CD4-positive, CD25-positive, alpha-beta regulatory T cell (primary cell): ENCODE measurements at regions not wholly inside any gene's neighbourhood (a gene's known extent, or its start where the extent isn't known, plus 50 kb on each side); places are given as distances from the start of the nearest gene placed in this dataset.
"Not testable (repeated sequence)": the region's sequence is repeated elsewhere in the genome, so short reads cannot be mapped to it uniquely, and the experiment has no call there.

Source experiments
- ATAC-seq, 2 donors: fragments of 150-1000 bp; cut with Tn5 transposase; one replicate each; pipeline ENCODE4 v1.10.0; 2021; ENCODE audit warnings: low read depth in 2 of 2, moderate number of reproducible peaks in 2 of 2, moderate library complexity in 1 of 2
- DNase-seq, 3 donors: peaks; one replicate each; pipeline versions ENCODE4 v3.0.0 to v3.0.0-alpha.2; 2012 to 2022; ENCODE audit warnings: mixed read lengths in 1 of 3
- H3K27ac ChIP-seq: one replicate; pipeline ENCODE4 v1.7.0; 2013; ENCODE audit warnings: mild to moderate bottlenecking, low read length; ENCODE audit not compliant: insufficient read depth, poor library complexity, severe bottlenecking
- H3K27me3 ChIP-seq: one replicate; pipeline ENCODE4 v1.7.0; 2013; ENCODE audit warnings: low read length; ENCODE audit not compliant: control insufficient read depth, insufficient read depth
- H3K36me3 ChIP-seq: one replicate; pipeline ENCODE4 v1.7.0; 2013; ENCODE audit warnings: mild to moderate bottlenecking, low read length, moderate library complexity; ENCODE audit not compliant: control insufficient read depth, insufficient read depth
- H3K4me1 ChIP-seq: 2 replicates; pipeline ENCODE4 v1.7.0; 2013; ENCODE audit warnings: mild to moderate bottlenecking, low read length; ENCODE audit not compliant: insufficient read depth, control insufficient read depth, poor library complexity, severe bottlenecking
- H3K4me3 ChIP-seq: one replicate; pipeline ENCODE4 v1.7.0; 2013; ENCODE audit warnings: low read depth, mild to moderate bottlenecking, low read length, moderate library complexity
- H3K9me3 ChIP-seq, 2 experiments: 1 replicate in 1 of 2; 2 replicates in 1 of 2; pipeline ENCODE4 v1.7.0; 2013; ENCODE audit warnings: low read length in 2 of 2, mild to moderate bottlenecking in 1 of 2, moderate library complexity in 1 of 2; ENCODE audit not compliant: control insufficient read depth in 2 of 2
- H3K27ac Mint-ChIP-seq, 3 donors: one replicate each; pipeline ENCODE4 v1.8.0; 2020 to 2022; ENCODE audit warnings: mild to moderate bottlenecking in 3 of 3, mixed read lengths in 3 of 3, moderate library complexity in 2 of 3
- H3K27me3 Mint-ChIP-seq: one replicate; pipeline ENCODE4 v1.8.0; 2022; ENCODE audit warnings: mild to moderate bottlenecking, mixed read lengths
- H3K36me3 Mint-ChIP-seq: one replicate; pipeline ENCODE4 v1.8.0; 2020; ENCODE audit warnings: mixed read lengths
- H3K4me1 Mint-ChIP-seq, 4 donors: one replicate each; pipeline ENCODE4 v1.8.0; 2020 to 2022; ENCODE audit warnings: mixed read lengths in 4 of 4, mild to moderate bottlenecking in 1 of 4
- H3K4me3 Mint-ChIP-seq, 4 donors: one replicate each; pipeline ENCODE4 v1.8.0; 2020 to 2022; ENCODE audit warnings: mild to moderate bottlenecking in 4 of 4, mixed read lengths in 4 of 4, moderate library complexity in 3 of 4
- H3K9me3 Mint-ChIP-seq, 7 donors: one replicate each; pipeline ENCODE4 v1.8.0; 2020 to 2022; ENCODE audit warnings: mixed read lengths in 7 of 7, mild to moderate bottlenecking in 3 of 7, moderate library complexity in 2 of 7

DNA sequence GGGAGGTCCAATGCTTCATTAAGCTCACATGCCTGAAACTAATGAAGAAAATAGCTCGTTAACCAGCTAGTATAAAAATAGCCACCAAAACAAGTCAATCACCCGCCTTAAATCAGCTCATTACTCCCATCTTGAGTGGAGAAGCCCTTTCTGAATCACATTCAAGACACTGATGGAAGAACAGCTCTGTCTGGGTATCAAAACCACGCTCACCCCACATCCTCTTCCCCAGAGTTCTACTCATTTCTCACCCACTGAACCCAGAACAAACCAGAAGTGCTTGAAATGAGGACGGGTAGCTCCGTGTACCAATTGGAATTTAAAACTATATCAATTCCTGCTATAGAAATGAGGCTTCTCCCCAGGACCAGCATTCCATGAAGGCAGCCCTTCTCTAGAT lies 120.8 kb upstream of the CCZ1B start:
- ATAC-seq, H3K27me3 ChIP-seq: not testable (repeated sequence)

GRCh38 chr7:6950231-6950630 lies 124.2 kb upstream of the CCZ1B start:
- H3K4me3 Mint-ChIP-seq, DNase-seq, H3K9me3 ChIP-seq, H3K27ac ChIP-seq, ATAC-seq, H3K9me3 Mint-ChIP-seq, H3K27me3 ChIP-seq, H3K36me3 Mint-ChIP-seq, H3K4me3 ChIP-seq, H3K4me1 Mint-ChIP-seq, H3K27ac Mint-ChIP-seq, H3K4me1 ChIP-seq, H3K36me3 ChIP-seq: not testable (repeated sequence)
- peaks cover 13% of the 10 kb centered on the region for H3K27me3 Mint-ChIP-seq

More for the DNA sequence above, 120.8 kb upstream of the CCZ1B start:
- H3K27ac Mint-ChIP-seq, DNase-seq, H3K9me3 ChIP-seq, H3K27ac ChIP-seq, H3K36me3 Mint-ChIP-seq, H3K4me1 ChIP-seq, H3K36me3 ChIP-seq, H3K4me3 Mint-ChIP-seq, H3K4me3 ChIP-seq, H3K4me1 Mint-ChIP-seq, H3K9me3 Mint-ChIP-seq: not testable (repeated sequence)
- H3K27me3 Mint-ChIP-seq: peaks cover 13% of the 10 kb centered on the region

DNA sequence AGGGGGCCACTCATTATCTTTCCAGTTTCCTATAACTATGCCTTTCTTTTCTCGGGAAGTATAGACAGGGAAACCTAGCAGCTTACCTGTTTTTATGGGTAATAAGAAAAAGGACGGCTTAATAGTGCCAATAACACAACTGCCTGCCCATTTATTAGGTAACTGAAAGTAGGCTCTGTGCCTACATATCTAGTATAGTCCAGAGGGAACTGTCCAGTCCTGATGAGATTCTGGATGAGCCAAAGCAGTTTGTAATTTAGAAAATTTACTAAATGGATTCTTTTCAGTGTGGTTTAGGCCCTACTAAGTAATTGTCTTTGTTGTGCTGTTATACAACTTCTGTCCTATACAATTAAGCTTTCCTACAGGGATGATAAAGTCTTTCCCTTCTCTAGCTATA lies 125.5 kb upstream of the CCZ1B start:
- H3K36me3 Mint-ChIP-seq, H3K9me3 Mint-ChIP-seq, H3K27me3 ChIP-seq, H3K4me1 Mint-ChIP-seq, H3K4me1 ChIP-seq, ATAC-seq, H3K27ac Mint-ChIP-seq, H3K4me3 ChIP-seq, DNase-seq, H3K4me3 Mint-ChIP-seq, H3K9me3 ChIP-seq, H3K36me3 ChIP-seq, H3K27ac ChIP-seq: not testable (repeated sequence)
- peaks cover 13% of the 10 kb centered on the region for H3K27me3 Mint-ChIP-seq

- not testable (repeated sequence) for H3K27me3 ChIP-seq, ATAC-seq, DNase-seq, H3K4me3 Mint-ChIP-seq, H3K4me1 ChIP-seq, H3K9me3 Mint-ChIP-seq, H3K36me3 ChIP-seq, H3K27ac Mint-ChIP-seq, H3K27ac ChIP-seq, H3K4me1 Mint-ChIP-seq, H3K9me3 ChIP-seq, H3K36me3 Mint-ChIP-seq, H3K4me3 ChIP-seq
- peaks cover 13% of the 10 kb centered on the region for H3K27me3 Mint-ChIP-seq
These were observed 127.2 kb upstream of the CCZ1B start for GRCh38 chr7:6953138-6953797.

GRCh38 chr7:6953798-6954181 lies 127.7 kb upstream of the CCZ1B start:
- not testable (repeated sequence) for H3K36me3 ChIP-seq, H3K4me1 ChIP-seq, ATAC-seq, H3K4me3 ChIP-seq, H3K27ac ChIP-seq, H3K4me3 Mint-ChIP-seq, H3K27ac Mint-ChIP-seq, DNase-seq, H3K36me3 Mint-ChIP-seq, H3K4me1 Mint-ChIP-seq, H3K27me3 ChIP-seq, H3K9me3 Mint-ChIP-seq, H3K9me3 ChIP-seq
- peaks cover 13% of the 10 kb centered on the region for H3K27me3 Mint-ChIP-seq

DNA sequence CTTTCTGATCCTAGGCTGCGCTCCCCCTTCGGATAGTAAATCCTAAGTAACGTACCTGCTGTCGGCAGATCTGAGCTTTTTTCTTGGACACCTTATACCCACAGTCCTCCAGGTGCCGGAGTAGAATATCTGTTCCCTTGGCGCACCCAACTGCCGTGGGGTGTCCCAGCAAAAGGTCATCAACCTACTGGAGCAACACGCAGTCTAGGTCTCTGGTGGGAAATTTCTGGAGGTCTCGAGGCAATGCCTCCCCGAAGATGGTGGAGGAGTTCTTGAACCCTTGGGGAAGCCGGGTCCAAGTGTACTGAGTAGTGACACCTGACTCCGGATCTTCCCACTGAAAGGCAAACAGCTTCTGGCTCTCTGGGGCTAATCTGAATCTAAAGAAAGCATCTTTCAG lies 129.3 kb upstream of the CCZ1B start:
- ATAC-seq, H3K9me3 Mint-ChIP-seq, H3K4me3 ChIP-seq, H3K9me3 ChIP-seq, H3K27me3 ChIP-seq, DNase-seq, H3K27ac Mint-ChIP-seq, H3K36me3 Mint-ChIP-seq, H3K27me3 Mint-ChIP-seq, H3K36me3 ChIP-seq, H3K27ac ChIP-seq, H3K4me1 Mint-ChIP-seq, H3K4me1 ChIP-seq, H3K4me3 Mint-ChIP-seq: not testable (repeated sequence)

GRCh38 chr7:6955990-6956566 lies 130.0 kb upstream of the CCZ1B start:
- DNase-seq, H3K36me3 ChIP-seq, H3K27me3 ChIP-seq, H3K9me3 Mint-ChIP-seq, H3K27ac Mint-ChIP-seq, H3K27ac ChIP-seq, H3K4me1 ChIP-seq, H3K36me3 Mint-ChIP-seq, H3K4me1 Mint-ChIP-seq, ATAC-seq, H3K4me3 ChIP-seq, H3K9me3 ChIP-seq, H3K4me3 Mint-ChIP-seq: not testable (repeated sequence)
- peaks cover 12% of the 10 kb centered on the region for H3K27me3 Mint-ChIP-seq

DNA sequence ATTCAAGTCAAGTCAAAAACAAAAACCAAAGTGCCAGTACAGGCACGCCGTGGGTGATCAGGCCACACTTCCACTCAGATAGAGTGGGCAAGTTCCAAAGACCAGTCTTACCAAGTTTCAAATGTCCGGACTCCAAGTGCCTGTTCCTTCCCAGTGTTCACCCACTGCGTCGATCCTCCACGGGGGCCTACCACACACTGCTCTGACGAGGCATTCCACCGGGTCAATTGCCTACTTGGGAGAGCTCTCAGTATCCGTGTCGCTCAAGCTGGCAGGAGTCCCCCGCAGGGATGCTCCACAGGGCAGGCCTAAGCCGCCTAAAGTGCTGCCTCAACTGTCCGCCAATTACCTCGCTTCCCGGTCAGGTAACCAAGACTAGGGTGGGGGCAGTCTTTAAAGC lies 132.3 kb upstream of the CCZ1B start:
- not testable (repeated sequence) for H3K27me3 ChIP-seq, H3K36me3 ChIP-seq, ATAC-seq, H3K4me3 ChIP-seq, H3K4me1 Mint-ChIP-seq, H3K27ac ChIP-seq, H3K4me3 Mint-ChIP-seq, H3K27ac Mint-ChIP-seq, H3K36me3 Mint-ChIP-seq, H3K4me1 ChIP-seq, H3K9me3 ChIP-seq, DNase-seq, H3K9me3 Mint-ChIP-seq
- H3K27me3 Mint-ChIP-seq: peaks cover 15% of the 10 kb centered on the region
